NCI-H2107 treated with DMSO at 0.1 percent for 48 hours (cell line): ENCODE measurements at regions not wholly inside any gene's neighbourhood (a gene's known extent, or its start where the extent isn't known, plus 50 kb on each side); places are given as distances from the start of the nearest gene placed in this dataset.

Experiments
- DNase-seq: peaks from one replicate; lab custom pipeline; 2025; ENCODE audit not compliant: unreplicated experiment; lab: John Stamatoyannopoulos, UW

DNA sequence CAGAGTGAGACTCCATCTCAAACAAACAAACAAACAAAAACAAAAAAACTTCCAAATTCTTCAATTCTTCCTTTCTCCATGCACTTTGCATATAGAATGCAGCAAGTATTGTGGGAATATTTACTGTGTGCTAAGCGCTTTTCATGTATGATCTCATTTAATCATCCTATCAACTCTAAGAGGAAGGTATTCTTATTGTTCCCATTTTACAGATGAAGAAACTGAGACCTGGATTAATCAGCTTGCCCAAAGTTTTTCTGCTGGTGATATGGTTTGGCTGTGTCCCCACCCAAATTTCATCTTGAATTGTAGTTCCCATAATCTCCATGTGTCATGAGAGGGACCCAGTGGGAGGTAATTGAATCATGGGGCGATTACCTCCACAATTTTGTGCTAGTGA, 56.6 kb upstream of the KCNG1 start:
- no peak for DNase-seq

DNA sequence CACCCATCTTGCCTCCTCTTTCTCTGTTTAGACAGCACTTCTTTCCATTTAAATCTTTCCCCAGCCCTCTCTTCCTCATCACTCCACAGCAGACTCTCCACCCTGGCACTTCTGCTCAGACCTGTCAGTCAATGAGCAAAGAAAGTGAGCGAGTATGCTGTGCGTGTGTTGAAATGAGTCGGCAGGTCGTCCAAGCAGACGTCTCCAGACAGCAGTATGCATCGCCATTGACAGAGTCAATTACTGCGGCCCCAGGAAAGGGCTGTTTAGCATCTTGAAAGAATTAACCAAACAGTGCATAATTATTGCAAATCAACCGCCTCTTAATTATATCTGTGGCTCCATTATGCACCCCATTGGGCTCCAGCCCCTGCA, 54.8 kb upstream of the KCNG1 start:
- no peak for DNase-seq

DNA sequence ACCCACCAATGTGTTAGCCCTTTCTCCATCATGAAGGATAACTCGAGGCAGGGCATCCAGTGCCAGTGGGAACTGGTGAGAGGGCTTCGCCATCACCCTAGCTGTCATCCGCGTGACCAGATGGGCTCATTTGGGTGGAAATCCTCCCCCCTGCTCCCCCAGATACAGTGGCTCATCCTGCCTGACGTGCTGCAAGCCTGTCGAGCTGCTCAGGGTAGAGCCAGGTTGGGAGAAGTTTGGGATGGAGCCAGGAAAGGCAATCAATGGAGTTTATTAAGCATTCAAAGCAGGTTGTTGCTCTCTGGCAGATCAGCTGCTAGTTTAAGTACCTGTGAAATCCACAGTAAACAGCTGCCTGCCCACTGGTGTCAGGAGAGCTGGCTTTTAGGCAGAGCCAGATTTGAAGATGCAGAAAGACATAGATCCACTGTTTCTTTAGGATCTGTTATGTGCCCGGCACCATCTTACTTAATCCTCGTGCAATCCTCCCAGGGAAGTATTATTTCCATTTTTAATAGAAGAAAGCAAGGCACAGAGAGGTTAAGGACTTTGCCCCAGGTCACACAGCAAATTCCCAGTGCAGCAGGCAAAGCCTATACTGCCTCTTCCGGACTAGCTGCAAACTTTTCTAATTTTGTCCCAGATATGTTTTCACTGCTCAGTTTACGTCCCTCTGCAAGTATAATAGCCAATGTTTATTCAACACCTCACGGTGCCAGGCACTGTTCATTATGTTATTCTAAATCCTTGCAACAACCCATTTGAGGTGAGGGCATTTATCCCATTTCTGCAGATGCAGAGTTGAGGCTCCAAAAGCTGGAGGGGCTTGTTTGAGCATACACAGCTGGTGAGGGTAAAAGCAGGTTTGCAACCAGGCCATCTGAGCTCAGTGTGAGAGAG, 54.1 kb upstream of the KCNG1 start:
- DNase-seq = no peak

DNA sequence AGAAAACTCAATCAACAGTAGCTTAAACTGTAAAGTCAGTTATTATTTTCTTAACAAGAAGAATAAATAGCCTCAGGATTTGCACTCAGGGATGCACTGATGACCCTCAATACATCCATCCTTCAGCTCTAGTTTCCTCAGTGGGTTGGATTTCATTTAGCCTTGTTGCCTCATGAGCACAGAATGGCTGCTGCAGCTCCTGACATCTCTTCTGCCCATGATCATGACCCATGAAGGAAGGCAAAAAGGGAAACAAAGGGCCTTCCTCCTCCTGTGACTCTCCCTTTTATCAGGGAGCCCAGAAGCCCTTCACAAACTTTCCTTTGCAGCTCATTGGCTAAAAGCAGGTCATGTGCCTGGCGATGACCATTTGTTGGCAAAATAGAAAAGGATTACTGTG, 51.2 kb upstream of the KCNG1 start:
- DNase-seq = no peak
